HepG2 (cell line): ENCODE measurements at regions not wholly inside any gene's neighbourhood (a gene's known extent, or its start where the extent isn't known, plus 50 kb on each side); places are given as distances from the start of the nearest gene placed in this dataset.

ENCODE experiments used
- CBX2 ChIP-seq, 2 experiments: fragments of 200-600 bp in 1 of 2; sonication (generic); formaldehyde crosslinking in 1 of 2; IDR thresholded peaks; 2 replicates each; pipeline versions ENCODE4 v1.7.0 to v1.8.1; 2018 to 2022; ENCODE audit warnings: low read depth in 2 of 2, low read length in 1 of 2, mild to moderate bottlenecking in 1 of 2, missing genetic modification reagents in 1 of 2
- CHCHD3 ChIP-seq: sonication (generic); formaldehyde crosslinking; IDR thresholded peaks from 2 replicates; pipeline ENCODE4 v1.8.0; 2022; ENCODE audit warnings: mild to moderate bottlenecking, missing genetic modification reagents, moderate library complexity
- CTCF ChIP-seq: sonication (generic); formaldehyde crosslinking; IDR thresholded peaks from 2 replicates; pipeline ENCODE4 v1.5.0; 2020; ENCODE audit warnings: mild to moderate bottlenecking, missing genetic modification reagents, moderate library complexity
- HNF4G ChIP-seq, 2 experiments: sonication (generic) in 1 of 2; formaldehyde crosslinking in 1 of 2; IDR thresholded peaks; 2 replicates each; pipeline versions ENCODE4 v1.4.0 to v1.6.1; 2011 to 2020; ENCODE audit warnings: borderline replicate concordance in 2 of 2, low read depth in 2 of 2, mild to moderate bottlenecking in 2 of 2, low read length in 1 of 2, missing genetic modification reagents in 1 of 2, moderate library complexity in 1 of 2
- KLF13 ChIP-seq: sonication (generic); formaldehyde crosslinking; IDR thresholded peaks from 2 replicates; pipeline ENCODE4 v1.4.0; 2020; ENCODE audit warnings: mild to moderate bottlenecking, missing genetic modification reagents
- NAIF1 ChIP-seq: sonication (generic); formaldehyde crosslinking; IDR thresholded peaks from 2 replicates; pipeline ENCODE4 v1.5.0; 2020; ENCODE audit warnings: mild to moderate bottlenecking, missing genetic modification reagents, borderline replicate concordance
- POLR2G ChIP-seq: fragments of 200-400 bp; formaldehyde crosslinking; IDR thresholded peaks from 2 replicates; pipeline ENCODE4 v1.6.1; 2018; ENCODE audit warnings: mild to moderate bottlenecking, low read depth, low read length, moderate library complexity
- SRSF4 ChIP-seq: fragments of 200-400 bp; formaldehyde crosslinking; IDR thresholded peaks from one replicate; pipeline ENCODE4 v1.6.1; 2018; ENCODE audit warnings: mild to moderate bottlenecking, low read depth, low read length, moderate library complexity; ENCODE audit not compliant: poor library complexity, severe bottlenecking
- ZBTB40 ChIP-seq, 2 experiments: fragments of 450-650 bp in 1 of 2; sonication (generic) in 1 of 2; formaldehyde crosslinking in 1 of 2; IDR thresholded peaks; 2 replicates each; pipeline versions ENCODE4 v1.6.1 to v1.8.0; 2016 to 2022; ENCODE audit warnings: antibody characterized with exemption in 1 of 2, mild to moderate bottlenecking in 1 of 2, missing genetic modification reagents in 1 of 2
- ZNF18 ChIP-seq: sonication (generic); formaldehyde crosslinking; IDR thresholded peaks from 2 replicates; pipeline ENCODE4 v1.8.0; 2022; ENCODE audit warnings: mild to moderate bottlenecking, missing genetic modification reagents; ENCODE audit not compliant: insufficient replicate concordance
- ZNF224 ChIP-seq: sonication (generic); formaldehyde crosslinking; IDR thresholded peaks from 2 replicates; pipeline ENCODE4 v1.5.0; 2020; ENCODE audit warnings: mild to moderate bottlenecking, missing genetic modification reagents
- ZNF333 ChIP-seq: sonication (generic); formaldehyde crosslinking; IDR thresholded peaks from 2 replicates; pipeline ENCODE4 v1.4.0; 2020; ENCODE audit warnings: mild to moderate bottlenecking, missing genetic modification reagents, borderline replicate concordance
- ZNF639 ChIP-seq: conservative IDR thresholded peaks from 2 replicates; pipeline ENCODE4 v1.6.1; 2018; ENCODE audit warnings: missing genetic modification reagents

- no peak for TF ChIP-seq ZBTB40 (IDR thresholded peaks at IDR 0.05)
- no peak for TF ChIP-seq ZBTB40 (CRISPR knock-in tag; IDR thresholded peaks at IDR 0.05)
- no peak for TF ChIP-seq KLF13
- TF ChIP-seq CTCF (CRISPR knock-in tag), result peak; percentile 34
- TF ChIP-seq CBX2 (IDR thresholded peaks at IDR 0.05; ENCODE audit: low read depth, low read length), result no peak
- no peak for TF ChIP-seq CBX2 (CRISPR knock-in tag; IDR thresholded peaks at IDR 0.05; ENCODE audit: low read depth)
- TF ChIP-seq HNF4G (IDR thresholded peaks at IDR 0.05; ENCODE audit: borderline replicate concordance, low read depth, low read length), result no peak
- no peak for TF ChIP-seq HNF4G (CRISPR knock-in tag; IDR thresholded peaks at IDR 0.05; ENCODE audit: borderline replicate concordance, low read depth)
- TF ChIP-seq ZNF224 (CRISPR knock-in tag), result no peak
- TF ChIP-seq SRSF4, result no peak
- TF ChIP-seq ZNF639 (CRISPR knock-in tag), result no peak
- TF ChIP-seq POLR2G, result no peak
- TF ChIP-seq CHCHD3 (CRISPR knock-in tag), result no peak
- no peak for TF ChIP-seq NAIF1 (CRISPR knock-in tag)
- TF ChIP-seq ZNF18, result no peak
- TF ChIP-seq ZNF333 (CRISPR knock-in tag), result no peak
These were observed 64.8 kb upstream of the LPP start (continued) for GRCh38 chr3:188088948-188089685.
